DND-41 (cell line): ENCODE measurements at regions not wholly inside any gene's neighbourhood (a gene's known extent, or its start where the extent isn't known, plus 50 kb on each side); places are given as distances from the start of the nearest gene placed in this dataset.

Source experiments
- EZH2 ChIP-seq: IDR thresholded peaks from 3 replicates; pipeline ENCODE4 v1.6.1; 2012; ENCODE audit warnings: borderline replicate concordance, low read depth, mild to moderate bottlenecking, moderate library complexity, low read length, inconsistent platforms; ENCODE audit not compliant: severe bottlenecking
- TF ChIP-seq, protein P1 (sequence below): IDR thresholded peaks from 2 replicates; pipeline ENCODE4 v1.5.1; 2012; ENCODE audit warnings: borderline replicate concordance, low read length, moderate library complexity, mild to moderate bottlenecking; ENCODE audit not compliant: poor library complexity, severe bottlenecking; ENCODE audit errors: extremely low read depth

GRCh38 chr9:134531220-134531970 lies 110.2 kb upstream of the COL5A1 start:
- TF ChIP-seq, protein P1, sequence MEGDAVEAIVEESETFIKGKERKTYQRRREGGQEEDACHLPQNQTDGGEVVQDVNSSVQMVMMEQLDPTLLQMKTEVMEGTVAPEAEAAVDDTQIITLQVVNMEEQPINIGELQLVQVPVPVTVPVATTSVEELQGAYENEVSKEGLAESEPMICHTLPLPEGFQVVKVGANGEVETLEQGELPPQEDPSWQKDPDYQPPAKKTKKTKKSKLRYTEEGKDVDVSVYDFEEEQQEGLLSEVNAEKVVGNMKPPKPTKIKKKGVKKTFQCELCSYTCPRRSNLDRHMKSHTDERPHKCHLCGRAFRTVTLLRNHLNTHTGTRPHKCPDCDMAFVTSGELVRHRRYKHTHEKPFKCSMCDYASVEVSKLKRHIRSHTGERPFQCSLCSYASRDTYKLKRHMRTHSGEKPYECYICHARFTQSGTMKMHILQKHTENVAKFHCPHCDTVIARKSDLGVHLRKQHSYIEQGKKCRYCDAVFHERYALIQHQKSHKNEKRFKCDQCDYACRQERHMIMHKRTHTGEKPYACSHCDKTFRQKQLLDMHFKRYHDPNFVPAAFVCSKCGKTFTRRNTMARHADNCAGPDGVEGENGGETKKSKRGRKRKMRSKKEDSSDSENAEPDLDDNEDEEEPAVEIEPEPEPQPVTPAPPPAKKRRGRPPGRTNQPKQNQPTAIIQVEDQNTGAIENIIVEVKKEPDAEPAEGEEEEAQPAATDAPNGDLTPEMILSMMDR = no peak
- TF ChIP-seq EZH2 = no peak
